GM12878 (cell line): ENCODE measurements at regions not wholly inside any gene's neighbourhood (a gene's known extent, or its start where the extent isn't known, plus 50 kb on each side); places are given as distances from the start of the nearest gene placed in this dataset.

ENCODE experiments used
- ATAC-seq: fragments of 200-7000 bp; cut with Tn5 transposase; 3 replicates; pipeline ENCODE4 v1.9.1; 2020; ENCODE audit warnings: mild to moderate bottlenecking, moderate library complexity
- BruUV-seq: library from RNA; stranded (reverse); fragments of 400-500 nt; replicated peaks from 2 replicates; lab custom pipeline; 2021; lab: Mats Ljungman, UMichigan
- CTCF ChIA-PET: fragments of 300-600 bp; sonication (Branson Sonifier 250); formaldehyde crosslinking; extraction: SDS; loops from one replicate; lab custom pipeline; 2021; ENCODE audit warnings: inconsistent platforms; lab: Yijun Ruan, JAX
- POLR2A ChIA-PET: fragments of 350-600 bp; formaldehyde crosslinking; extraction: SDS; loops from one replicate; lab custom pipeline; 2021; ENCODE audit warnings: inconsistent platforms; lab: Charles Lee
- RAD21 ChIA-PET: fragments of 300-600 bp; sonication (Branson Sonifier 250); formaldehyde crosslinking; loops from one replicate; lab custom pipeline; 2023; ENCODE audit warnings: antibody characterized with exemption; ENCODE audit not compliant: unreplicated experiment; lab: Charles Lee
- SMC1A ChIA-PET: fragments of 300-600 bp; sonication (Branson Sonifier 250); formaldehyde crosslinking; loops from one replicate; lab custom pipeline; 2023; ENCODE audit not compliant: unreplicated experiment, uncharacterized antibody; lab: Charles Lee
- DNase-seq: peaks from one replicate; pipeline ENCODE4 v3.0.0-alpha.2; 2011; ENCODE audit warnings: low read depth, low spot score
- FAIRE-seq: peaks from 3 replicates; lab custom pipeline; 2011; peaks lifted over from hg19 to GRCh38; lab: Jason Lieb, UNC
- H2AFZ ChIP-seq: 2 replicates; pipeline ENCODE4 v1.6.0; 2011; ENCODE audit warnings: low read depth, low read length, control low read depth; ENCODE audit not compliant: control insufficient read depth
- H3K27ac ChIP-seq: 2 replicates; pipeline ENCODE4 v1.5.1; 2011; ENCODE audit warnings: control low read depth; ENCODE audit not compliant: control insufficient read depth, insufficient read depth
- H3K27me3 ChIP-seq, 2 experiments: replicated peaks in 1 of 2; 2 replicates each; pipeline versions ENCODE4 v1.6.0 to v1.6.1; 2011; ENCODE audit warnings: low read length in 1 of 2; ENCODE audit not compliant: control insufficient read depth in 2 of 2, insufficient read depth in 2 of 2
- H3K36me3 ChIP-seq, 2 experiments: 2 replicates each; pipeline ENCODE4 v1.5.1; 2011; ENCODE audit warnings: low read length in 1 of 2; ENCODE audit not compliant: control insufficient read depth in 2 of 2, insufficient read depth in 2 of 2
- H3K4me1 ChIP-seq: 2 replicates; pipeline ENCODE4 v1.6.1; 2011; ENCODE audit warnings: mild to moderate bottlenecking, low read length, moderate library complexity, mixed read lengths; ENCODE audit not compliant: control insufficient read depth, insufficient read depth
- H3K4me2 ChIP-seq: 2 replicates; pipeline ENCODE4 v1.6.0; 2011; ENCODE audit warnings: control low read depth; ENCODE audit not compliant: control insufficient read depth, insufficient read depth
- H3K4me3 ChIP-seq: fragments of 200-600 bp; sonication (generic); 2 replicates; pipeline ENCODE4 v1.5.1; 2016
- H3K79me2 ChIP-seq: 2 replicates; pipeline ENCODE4 v1.6.0; 2011; ENCODE audit warnings: low read length; ENCODE audit not compliant: control insufficient read depth, insufficient read depth
- H3K9ac ChIP-seq: 2 replicates; pipeline ENCODE4 v1.8.0; 2011; ENCODE audit warnings: low read length, control low read depth, mixed read lengths; ENCODE audit not compliant: control insufficient read depth, insufficient read depth
- H3K9me3 ChIP-seq: replicated peaks from 3 replicates; pipeline ENCODE4 v1.5.1; 2011; ENCODE audit warnings: mild to moderate bottlenecking, low read length; ENCODE audit not compliant: control insufficient read depth, insufficient read depth
- H4K20me1 ChIP-seq: 2 replicates; pipeline ENCODE4 v1.6.0; 2011; ENCODE audit not compliant: control insufficient read depth, insufficient read depth
- BMI1 ChIP-seq: fragments of 450-650 bp; IDR thresholded peaks from 2 replicates; pipeline ENCODE4 v1.6.1; 2016; ENCODE audit warnings: mild to moderate bottlenecking, moderate library complexity, borderline replicate concordance
- CREB1 ChIP-seq: IDR thresholded peaks from 2 replicates; pipeline ENCODE4 v1.6.1; 2012; ENCODE audit warnings: low read depth, mild to moderate bottlenecking, inconsistent platforms
- FOXK2 ChIP-seq: fragments of 450-650 bp; IDR thresholded peaks from 2 replicates; pipeline ENCODE4 v1.6.1; 2017; ENCODE audit warnings: mild to moderate bottlenecking, moderate library complexity
- GABPA ChIP-seq: IDR thresholded peaks from 2 replicates; pipeline ENCODE4 v1.6.1; 2014; ENCODE audit warnings: antibody characterized with exemption, low read depth, mild to moderate bottlenecking, inconsistent platforms
- MEF2B ChIP-seq: fragments of 450-650 bp; IDR thresholded peaks from 2 replicates; pipeline ENCODE4 v1.6.1; 2018; ENCODE audit warnings: mild to moderate bottlenecking, moderate library complexity; ENCODE audit not compliant: partially characterized antibody, poor library complexity, severe bottlenecking
- RAD21 ChIP-seq: IDR thresholded peaks from 2 replicates; pipeline ENCODE4 v1.6.1; 2011; ENCODE audit warnings: mild to moderate bottlenecking, low read depth, low read length, moderate library complexity; ENCODE audit not compliant: insufficient read depth
- SIN3A ChIP-seq: IDR thresholded peaks from 2 replicates; pipeline ENCODE4 v1.6.1; 2012; ENCODE audit warnings: low read depth, low read length, improper control_type of control experiment
- SMC3 ChIP-seq: IDR thresholded peaks from 2 replicates; pipeline ENCODE4 v1.6.1; 2011; ENCODE audit warnings: low read length, improper control_type of control experiment, borderline replicate concordance
- TARDBP ChIP-seq: IDR thresholded peaks from 2 replicates; pipeline ENCODE4 v1.6.1; 2016; ENCODE audit warnings: borderline replicate concordance
- ZNF207 ChIP-seq: fragments of 450-650 bp; IDR thresholded peaks from 2 replicates; pipeline ENCODE4 v1.6.1; 2014; ENCODE audit warnings: antibody characterized with exemption, mild to moderate bottlenecking, borderline replicate concordance
- WGBS: methylation state at CpG from one replicate; pipeline ENCODE4 v1.1.6; 2016; ENCODE audit warnings: low lambda C conversion rate; ENCODE audit not compliant: insufficient replicate concordance, insufficient coverage; ENCODE audit errors: missing lambda C conversion rate; 5-methylcytosine and 5-hydroxymethylcytosine counted together
- in situ Hi-C: fragments of 300-500 bp; cut with MboI; formaldehyde crosslinking; loops from 9 replicates; pipeline ENCODE4 v1.14.3; 2018; ENCODE audit warnings: mixed read lengths
- intact Hi-C: fragments of 100-400 bp; cut with micrococcal nuclease; formaldehyde crosslinking; loops from one replicate; pipeline ENCODE4 v1.14.2; 2022; ENCODE audit not compliant: unreplicated experiment

- no peak for TF ChIP-seq FOXK2
- no peak for TF ChIP-seq ZNF207
- no peak for TF ChIP-seq GABPA
- no peak for TF ChIP-seq MEF2B
- TF ChIP-seq BMI1: no peak
- TF ChIP-seq TARDBP: no peak
- TF ChIP-seq CREB1: no peak
Observed at GRCh38 chr3:106208251-106208650, 339.4 kb upstream of the CBLB start (continued).

GRCh38 chr3:106208967-106209366, 340.2 kb upstream of the CBLB start:
- POLR2A ChIA-PET: no interaction called here
- RAD21 ChIA-PET: interaction anchor here (0.6 to 1.6 kb wide), 5 partner anchors 21 to 507 kb away, joined by 3 to 4 read pairs (median 3); no protein-coding TSS in a partner anchor
- no peak overlapping the region for H3K9ac ChIP-seq
- intact Hi-C loops (loop anchor here (5.0 kb wide), 1 partner anchor 522 kb away; no protein-coding TSS in a partner anchor), in situ Hi-C loops (no loop called here)
- peaks cover 8% of the 10 kb centered on the region for H3K9me3 ChIP-seq
- 96% methylated on average over 2 of the region's 2 CpGs for whole genome bisulfite sequencing
- SMC1A ChIA-PET: interaction anchor here (0.6 to 4.6 kb wide), 10 partner anchors 15 to 540 kb away, joined by 3 to 30 read pairs (median 4); no protein-coding TSS in a partner anchor
- peaks cover 0 to 5% of the 10 kb centered on the region in 2 experiments; a peak in 2 of 4 replicates for H3K36me3 ChIP-seq
- BruUV-seq: no TSS peak
- H3K27ac ChIP-seq: no peak overlapping the region
- no peaks in the 10 kb centered on the region for H3K27me3 ChIP-seq
- CTCF ChIA-PET: interaction anchor here (0.6 kb wide), 2 partner anchors 22 to 24 kb away, joined by 3 to 4 read pairs; no protein-coding TSS in a partner anchor
- DNase-seq (no peak), ATAC-seq (no peak), FAIRE-seq (no peak)
- TF ChIP-seq RAD21 (peak; percentile 28; the same call in 1 of the 2 replicates), SMC3 (peak; percentile 24; the same call in 1 of the 2 replicates), SIN3A (no peak)
- no peak overlapping the region for H2AFZ ChIP-seq
- H3K4me1 ChIP-seq: peaks cover 4% of the 10 kb centered on the region
- no peak overlapping the region for H3K4me3 ChIP-seq
- H4K20me1 ChIP-seq: no peaks in the 10 kb centered on the region
- no peaks in the 10 kb centered on the region for H3K79me2 ChIP-seq
- H3K4me2 ChIP-seq: no peak overlapping the region
